IMR-90 (cell line): ENCODE measurements at regions not wholly inside any gene's neighbourhood (a gene's known extent, or its start where the extent isn't known, plus 50 kb on each side); places are given as distances from the start of the nearest gene placed in this dataset.

Source experiments
- ATAC-seq: fragments of 200-7000 bp; cut with Tn5 transposase; 2 replicates; pipeline ENCODE4 v1.9.1; 2020; ENCODE audit warnings: low read depth, mild to moderate bottlenecking, moderate library complexity
- BruUV-seq: library from RNA; stranded (reverse); fragments of 400-500 nt; replicated peaks from 2 replicates; lab custom pipeline; 2021; lab: Mats Ljungman, UMichigan
- CTCF ChIA-PET: fragments of 300-600 bp; formaldehyde crosslinking; extraction: SDS; loops from one replicate; lab custom pipeline; 2021; ENCODE audit warnings: antibody characterized with exemption; lab: Yijun Ruan, JAX
- POLR2A ChIA-PET: fragments of 300-600 bp; sonication (Branson Sonifier 250); formaldehyde crosslinking; loops from one replicate; lab custom pipeline; 2022; ENCODE audit warnings: antibody characterized with exemption; ENCODE audit not compliant: unreplicated experiment; lab: Charles Lee
- DNase-seq: peaks from one replicate; pipeline ENCODE4 v3.0.0; 2013
- H2AFZ ChIP-seq: replicated peaks from 2 replicates; pipeline ENCODE3; 2013; ENCODE audit warnings: low read length, mild to moderate bottlenecking; ENCODE audit not compliant: poor library complexity
- H2AK5ac ChIP-seq: 2 replicates; pipeline ENCODE4 v1.6.1; 2013; ENCODE audit warnings: low read depth, low read length, inconsistent platforms
- H2AK9ac ChIP-seq: replicated peaks from 2 replicates; pipeline ENCODE3; 2013; ENCODE audit warnings: mild to moderate bottlenecking, low read depth, low read length, moderate library complexity; ENCODE audit not compliant: poor library complexity
- H2BK120ac ChIP-seq: 2 replicates; pipeline ENCODE4 v1.6.1; 2013; ENCODE audit warnings: low read depth, low read length, inconsistent platforms
- H2BK15ac ChIP-seq: 3 replicates; pipeline ENCODE4 v1.6.1; 2013; ENCODE audit warnings: low read depth, low read length, inconsistent platforms
- H2BK20ac ChIP-seq: 2 replicates; pipeline ENCODE4 v1.6.1; 2013; ENCODE audit warnings: low read depth, mild to moderate bottlenecking, inconsistent platforms, low read length, moderate library complexity
- H2BK5ac ChIP-seq: 2 replicates; pipeline ENCODE4 v1.6.1; 2013; ENCODE audit warnings: mild to moderate bottlenecking, low read depth, low read length, inconsistent platforms; ENCODE audit not compliant: poor library complexity, severe bottlenecking
- H3K14ac ChIP-seq: replicated peaks from 2 replicates; pipeline ENCODE4 v1.6.1; 2013; ENCODE audit warnings: low read depth, low read length, inconsistent platforms
- H3K18ac ChIP-seq: 2 replicates; pipeline ENCODE4 v1.6.1; 2013; ENCODE audit warnings: low read depth, low read length, control low read depth
- H3K23ac ChIP-seq: 2 replicates; pipeline ENCODE4 v1.6.1; 2013; ENCODE audit warnings: low read depth, low read length, inconsistent platforms
- H3K27ac ChIP-seq: 2 replicates; pipeline ENCODE4 v1.5.1; 2013; ENCODE audit warnings: mild to moderate bottlenecking, control low read depth, low read length; ENCODE audit not compliant: insufficient read depth
- H3K27me3 ChIP-seq: 2 replicates; pipeline ENCODE4 v1.6.1; 2013; ENCODE audit warnings: low read length; ENCODE audit not compliant: control insufficient read depth, insufficient read depth
- H3K36me3 ChIP-seq: 2 replicates; pipeline ENCODE4 v1.6.1; 2013; ENCODE audit warnings: low read length, mixed read lengths; ENCODE audit not compliant: control insufficient read depth, insufficient read depth
- H3K4ac ChIP-seq: 2 replicates; pipeline ENCODE4 v1.6.1; 2013; ENCODE audit warnings: low read depth, low read length, inconsistent platforms
- H3K4me1 ChIP-seq: 2 replicates; pipeline ENCODE4 v1.6.1; 2013; ENCODE audit warnings: low read length, mixed read lengths; ENCODE audit not compliant: control insufficient read depth, insufficient read depth
- H3K4me2 ChIP-seq: 2 replicates; pipeline ENCODE4 v1.6.1; 2013; ENCODE audit warnings: low read depth, mild to moderate bottlenecking, control low read depth, low read length, moderate library complexity
- H3K4me3 ChIP-seq: 2 replicates; pipeline ENCODE4 v1.5.1; 2013; ENCODE audit warnings: low read depth, mild to moderate bottlenecking, control low read depth, low read length, moderate library complexity; ENCODE audit not compliant: insufficient read depth
- H3K56ac ChIP-seq: 2 replicates; pipeline ENCODE4 v1.6.1; 2013; ENCODE audit warnings: low read length, inconsistent platforms; ENCODE audit not compliant: insufficient read depth; ENCODE audit errors: extremely low read depth
- H3K79me1 ChIP-seq, 2 experiments: 2 replicates each; pipeline ENCODE4 v1.6.1; 2013; ENCODE audit warnings: low read length in 2 of 2, inconsistent platforms in 1 of 2, low read depth in 1 of 2
- H3K9ac ChIP-seq: 2 replicates; pipeline ENCODE4 v1.6.1; 2013; ENCODE audit warnings: low read depth, low read length, control low read depth
- H3K9me1 ChIP-seq: 2 replicates; pipeline ENCODE4 v1.6.1; 2013; ENCODE audit warnings: low read length, inconsistent platforms; ENCODE audit not compliant: insufficient read depth
- H3K9me3 ChIP-seq: 2 replicates; pipeline ENCODE4 v1.6.1; 2013; ENCODE audit warnings: low read length; ENCODE audit not compliant: control insufficient read depth, insufficient read depth
- H4K20me1 ChIP-seq: 2 replicates; pipeline ENCODE4 v1.6.1; 2013; ENCODE audit warnings: low read length, inconsistent platforms; ENCODE audit not compliant: insufficient read depth
- H4K5ac ChIP-seq: 2 replicates; pipeline ENCODE4 v1.6.1; 2013; ENCODE audit warnings: mild to moderate bottlenecking, low read depth, low read length, control low read depth
- H4K8ac ChIP-seq, 2 experiments: 2 replicates each; pipeline ENCODE4 v1.6.1; 2013; ENCODE audit warnings: low read depth in 2 of 2, low read length in 2 of 2, control low read depth in 1 of 2, inconsistent platforms in 1 of 2
- H4K91ac ChIP-seq: 2 replicates; pipeline ENCODE4 v1.6.1; 2013; ENCODE audit warnings: low read depth, low read length, inconsistent platforms; ENCODE audit not compliant: insufficient read depth
- BHLHE40 ChIP-seq: fragments of 150-350 bp; IDR thresholded peaks from 2 replicates; pipeline ENCODE4 v1.6.1; 2016; ENCODE audit warnings: mild to moderate bottlenecking, low read depth, low read length
- ELK1 ChIP-seq: fragments of 150-350 bp; IDR thresholded peaks from 2 replicates; pipeline ENCODE4 v1.6.1; 2016; ENCODE audit warnings: low read depth, mild to moderate bottlenecking, low read length, moderate library complexity, borderline replicate concordance
- MXI1 ChIP-seq: IDR thresholded peaks from 2 replicates; pipeline ENCODE4 v1.6.1; 2012; ENCODE audit warnings: low read depth, mild to moderate bottlenecking, low read length, moderate library complexity, borderline replicate concordance
- NFE2L2 ChIP-seq: fragments of 150-350 bp; IDR thresholded peaks from 2 replicates; pipeline ENCODE4 v1.6.1; 2016; ENCODE audit warnings: low read depth, mild to moderate bottlenecking, low read length
- WGBS, 2 experiments: methylation state at CpG; one replicate each; pipeline versions ENCODE4 v1.1.5 to v1.1.7; 2013; ENCODE audit warnings: missing lambda C conversion rate in 2 of 2; ENCODE audit not compliant: insufficient read length in 1 of 2; ENCODE audit errors: extremely low coverage in 2 of 2; 5-methylcytosine and 5-hydroxymethylcytosine counted together
- dilution Hi-C: fragments of 300-500 bp; cut with HindIII; formaldehyde crosslinking; loops from one replicate; pipeline ENCODE4 v1.14.3; 2018; ENCODE audit warnings: low sequenced_read_pairs; ENCODE audit not compliant: unreplicated experiment
- in situ Hi-C: fragments of 300-500 bp; cut with MboI; formaldehyde crosslinking; loops from 3 replicates; pipeline ENCODE4 v1.14.3; 2019; ENCODE audit warnings: low sequenced_read_pairs, inconsistent platforms, mixed read lengths
- intact Hi-C: fragments of 100-400 bp; cut with micrococcal nuclease; formaldehyde crosslinking; loops from 2 replicates; pipeline ENCODE4 v1.10.0; 2022
- TF ChIP-seq, protein P1 (sequence below): conservative IDR thresholded peaks from 2 replicates; pipeline ENCODE4 v1.5.1; 2012; ENCODE audit warnings: mild to moderate bottlenecking, low read depth, low read length, improper control_type of control experiment

DNA sequence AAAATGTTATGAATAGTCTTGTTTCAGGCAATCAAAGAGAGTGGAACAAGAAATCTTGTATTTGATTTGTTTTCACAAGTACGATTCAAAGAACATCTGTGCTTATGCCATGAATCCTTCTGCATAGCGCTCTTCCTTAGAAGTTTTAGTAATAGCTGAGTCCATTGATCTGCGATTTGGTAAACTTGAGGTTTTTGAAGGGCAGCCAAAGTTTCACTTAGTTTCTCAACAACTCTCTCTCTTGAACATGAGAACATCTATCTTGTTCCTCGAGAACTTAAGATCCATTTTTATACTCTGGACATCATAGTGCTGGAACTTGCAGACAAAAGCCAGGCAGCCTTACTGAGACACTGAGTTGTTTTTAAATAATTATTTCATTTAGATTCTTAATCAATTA, 96.2 kb upstream of the USP15 start:
- H2AFZ ChIP-seq, result no peak overlapping the region
- H4K8ac ChIP-seq, result no peak overlapping the region
- no peaks in the 10 kb centered on the region for H4K20me1 ChIP-seq
- in situ Hi-C loops (no loop called here), intact Hi-C loops (no loop called here), dilution Hi-C loops (no loop called here)
- whole genome bisulfite sequencing, 2 experiments, result no CpG with 5 or more reads among the region's 4 CpGs
- H3K4me1 ChIP-seq, result no peaks in the 10 kb centered on the region
- no peaks in the 10 kb centered on the region for H3K27me3 ChIP-seq
- no TSS peak for BruUV-seq
- H3K9me3 ChIP-seq, result no peaks in the 10 kb centered on the region
- no peak overlapping the region for H4K5ac ChIP-seq
- H3K4me3 ChIP-seq, result no peak overlapping the region
- no peak overlapping the region for H3K4me2 ChIP-seq
- no peak overlapping the region for H3K23ac ChIP-seq
- ATAC-seq (no peak), DNase-seq (no peak)
- no peak overlapping the region for H3K9ac ChIP-seq
- CTCF ChIA-PET, result no interaction called here
- no peaks in the 10 kb centered on the region for H3K9me1 ChIP-seq
- H2BK15ac ChIP-seq, result no peak overlapping the region
- no peak overlapping the region for H2BK20ac ChIP-seq
- no peak overlapping the region for H2BK5ac ChIP-seq
- no peak overlapping the region for H3K27ac ChIP-seq
- no peak overlapping the region for H3K18ac ChIP-seq
- H3K14ac ChIP-seq, result no peak overlapping the region
- H2AK5ac ChIP-seq, result no peak overlapping the region
- POLR2A ChIA-PET, result no interaction called here
- TF ChIP-seq MXI1 (no peak), NFE2L2 (no peak), ELK1 (no peak), BHLHE40 (no peak)
- TF ChIP-seq, protein P1, sequence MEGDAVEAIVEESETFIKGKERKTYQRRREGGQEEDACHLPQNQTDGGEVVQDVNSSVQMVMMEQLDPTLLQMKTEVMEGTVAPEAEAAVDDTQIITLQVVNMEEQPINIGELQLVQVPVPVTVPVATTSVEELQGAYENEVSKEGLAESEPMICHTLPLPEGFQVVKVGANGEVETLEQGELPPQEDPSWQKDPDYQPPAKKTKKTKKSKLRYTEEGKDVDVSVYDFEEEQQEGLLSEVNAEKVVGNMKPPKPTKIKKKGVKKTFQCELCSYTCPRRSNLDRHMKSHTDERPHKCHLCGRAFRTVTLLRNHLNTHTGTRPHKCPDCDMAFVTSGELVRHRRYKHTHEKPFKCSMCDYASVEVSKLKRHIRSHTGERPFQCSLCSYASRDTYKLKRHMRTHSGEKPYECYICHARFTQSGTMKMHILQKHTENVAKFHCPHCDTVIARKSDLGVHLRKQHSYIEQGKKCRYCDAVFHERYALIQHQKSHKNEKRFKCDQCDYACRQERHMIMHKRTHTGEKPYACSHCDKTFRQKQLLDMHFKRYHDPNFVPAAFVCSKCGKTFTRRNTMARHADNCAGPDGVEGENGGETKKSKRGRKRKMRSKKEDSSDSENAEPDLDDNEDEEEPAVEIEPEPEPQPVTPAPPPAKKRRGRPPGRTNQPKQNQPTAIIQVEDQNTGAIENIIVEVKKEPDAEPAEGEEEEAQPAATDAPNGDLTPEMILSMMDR, result no peak
- no peak overlapping the region for H3K4ac ChIP-seq
- no peak overlapping the region for H4K91ac ChIP-seq
- no peak overlapping the region for H3K56ac ChIP-seq
- H3K79me1 ChIP-seq, result no peaks in the 10 kb centered on the region
- no peak overlapping the region for H2BK120ac ChIP-seq
- H2AK9ac ChIP-seq, result no peak overlapping the region
- no peaks in the 10 kb centered on the region for H3K36me3 ChIP-seq
